ENCODE measurements at regions not wholly inside any gene's neighbourhood (a gene's known extent, or its start where the extent isn't known, plus 50 kb on each side); places are given as distances from the start of the nearest gene placed in this dataset.

GRCh38 chr12:29960122-29960521 is 176.4 kb upstream of the TMTC1 start:
- TF ChIP-seq, protein P1, sequence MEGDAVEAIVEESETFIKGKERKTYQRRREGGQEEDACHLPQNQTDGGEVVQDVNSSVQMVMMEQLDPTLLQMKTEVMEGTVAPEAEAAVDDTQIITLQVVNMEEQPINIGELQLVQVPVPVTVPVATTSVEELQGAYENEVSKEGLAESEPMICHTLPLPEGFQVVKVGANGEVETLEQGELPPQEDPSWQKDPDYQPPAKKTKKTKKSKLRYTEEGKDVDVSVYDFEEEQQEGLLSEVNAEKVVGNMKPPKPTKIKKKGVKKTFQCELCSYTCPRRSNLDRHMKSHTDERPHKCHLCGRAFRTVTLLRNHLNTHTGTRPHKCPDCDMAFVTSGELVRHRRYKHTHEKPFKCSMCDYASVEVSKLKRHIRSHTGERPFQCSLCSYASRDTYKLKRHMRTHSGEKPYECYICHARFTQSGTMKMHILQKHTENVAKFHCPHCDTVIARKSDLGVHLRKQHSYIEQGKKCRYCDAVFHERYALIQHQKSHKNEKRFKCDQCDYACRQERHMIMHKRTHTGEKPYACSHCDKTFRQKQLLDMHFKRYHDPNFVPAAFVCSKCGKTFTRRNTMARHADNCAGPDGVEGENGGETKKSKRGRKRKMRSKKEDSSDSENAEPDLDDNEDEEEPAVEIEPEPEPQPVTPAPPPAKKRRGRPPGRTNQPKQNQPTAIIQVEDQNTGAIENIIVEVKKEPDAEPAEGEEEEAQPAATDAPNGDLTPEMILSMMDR (IDR thresholded peaks at IDR 0.05; ENCODE audit: low read depth, low read length), result no peak
- in situ Hi-C loops (cut with HindIII; ENCODE audit: low sequenced_read_pairs), result no loop called here
- no peak for DNase-seq (ENCODE audit: low read depth, low spot score)
- no peak overlapping the region for H3K4me3 ChIP-seq (ENCODE audit: low read depth, low read length)

DNA sequence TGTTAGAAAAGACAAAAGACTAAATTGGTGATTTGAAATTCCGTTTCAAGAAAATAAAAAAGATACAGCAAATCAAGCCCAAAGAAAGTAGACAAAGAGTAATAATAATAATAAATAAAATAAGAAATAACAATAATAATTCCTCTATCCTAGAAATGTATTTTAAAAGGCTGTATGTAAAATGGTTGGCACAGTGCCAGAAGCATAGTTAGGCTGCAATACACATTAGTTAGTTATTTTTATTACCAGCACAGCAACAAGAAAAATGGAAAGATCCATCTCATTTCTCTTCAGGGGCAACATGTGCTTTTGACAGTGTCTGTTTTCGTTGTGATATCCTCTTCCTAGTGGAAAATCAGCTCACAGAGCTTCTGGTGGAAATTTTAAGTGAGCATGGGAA is 174.1 kb upstream of the TMTC1 start:
- in situ Hi-C loops (cut with HindIII; ENCODE audit: low sequenced_read_pairs), result no loop called here
- DNase-seq (ENCODE audit: low read depth, low spot score), result no peak
- TF ChIP-seq, protein P1 (IDR thresholded peaks at IDR 0.05; ENCODE audit: low read depth, low read length), result no peak

DNA sequence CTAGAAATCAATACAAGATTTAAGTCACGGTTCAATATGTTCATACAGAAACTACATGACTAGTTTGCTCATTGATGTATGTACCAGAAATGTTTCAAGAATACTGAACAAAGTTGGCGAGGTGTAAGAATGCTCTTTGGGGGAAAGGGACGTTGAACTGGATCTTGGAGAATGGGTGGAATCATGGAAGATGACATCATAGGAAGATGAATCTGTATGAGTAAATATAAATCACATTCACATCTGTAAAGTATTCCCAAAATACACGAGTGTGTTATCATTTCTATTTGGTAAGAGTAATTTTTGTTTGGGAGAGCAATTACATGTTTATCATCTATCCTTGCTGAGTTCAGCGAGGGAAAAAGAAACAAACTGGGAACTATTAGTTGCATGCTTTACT is 162.2 kb upstream of the TMTC1 start:
- TF ChIP-seq, protein P1 (IDR thresholded peaks at IDR 0.05; ENCODE audit: low read depth, low read length), result no peak
- in situ Hi-C loops (cut with HindIII; ENCODE audit: low sequenced_read_pairs), result no loop called here
- H3K4me3 ChIP-seq (ENCODE audit: low read depth, low read length), result no peak overlapping the region
- no peak for DNase-seq (ENCODE audit: low read depth, low spot score)

More for the DNA sequence above, 174.1 kb upstream of the TMTC1 start:
- no peak overlapping the region for H3K4me3 ChIP-seq (ENCODE audit: low read depth, low read length)

GRCh38 chr12:29944269-29945000 is 160.7 kb upstream of the TMTC1 start:
- no peak for DNase-seq (ENCODE audit: low read depth, low spot score)
- in situ Hi-C loops (cut with HindIII; ENCODE audit: low sequenced_read_pairs), result no loop called here
- no peak overlapping the region for H3K4me3 ChIP-seq (ENCODE audit: low read depth, low read length)
- TF ChIP-seq, protein P1 (IDR thresholded peaks at IDR 0.05; ENCODE audit: low read depth, low read length), result no peak

DNA sequence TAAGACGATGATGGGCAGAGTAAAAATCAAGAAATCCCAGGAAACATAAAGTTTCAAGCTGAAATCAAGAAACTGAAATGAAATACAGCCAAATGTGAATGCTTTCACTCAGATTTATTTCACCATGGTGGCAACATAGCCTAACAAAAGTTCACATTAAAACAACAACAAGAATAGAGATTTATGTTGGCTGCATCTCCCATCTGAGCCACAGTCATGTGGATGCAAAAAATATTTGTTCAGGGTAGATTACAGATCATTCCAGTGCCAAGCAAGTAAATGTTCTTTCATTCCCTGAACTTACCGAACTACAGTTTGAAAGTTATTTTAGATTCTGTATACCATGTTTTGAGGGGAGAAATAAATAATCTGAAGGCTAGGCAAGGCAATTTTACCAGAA is 159.9 kb upstream of the TMTC1 start:
- in situ Hi-C loops (cut with HindIII; ENCODE audit: low sequenced_read_pairs), result no loop called here
- TF ChIP-seq, protein P1 (IDR thresholded peaks at IDR 0.05; ENCODE audit: low read depth, low read length), result no peak
- no peak overlapping the region for H3K4me3 ChIP-seq (ENCODE audit: low read depth, low read length)
- DNase-seq (ENCODE audit: low read depth, low spot score), result peak; percentile 2

GRCh38 chr12:29940811-29941210 is 157.1 kb upstream of the TMTC1 start:
- in situ Hi-C loops (cut with HindIII; ENCODE audit: low sequenced_read_pairs), result no loop called here
- H3K4me3 ChIP-seq (ENCODE audit: low read depth, low read length), result no peak overlapping the region
- DNase-seq (ENCODE audit: low read depth, low spot score), result no peak
- TF ChIP-seq, protein P1 (IDR thresholded peaks at IDR 0.05; ENCODE audit: low read depth, low read length), result no peak
